ENCODE measurements at regions not wholly inside any gene's neighbourhood (a gene's known extent, or its start where the extent isn't known, plus 50 kb on each side); places are given as distances from the start of the nearest gene placed in this dataset.

GRCh38 chr20:10763112-10763511 lies 89.3 kb upstream of the JAG1 start:
- TF ChIP-seq, protein P1, sequence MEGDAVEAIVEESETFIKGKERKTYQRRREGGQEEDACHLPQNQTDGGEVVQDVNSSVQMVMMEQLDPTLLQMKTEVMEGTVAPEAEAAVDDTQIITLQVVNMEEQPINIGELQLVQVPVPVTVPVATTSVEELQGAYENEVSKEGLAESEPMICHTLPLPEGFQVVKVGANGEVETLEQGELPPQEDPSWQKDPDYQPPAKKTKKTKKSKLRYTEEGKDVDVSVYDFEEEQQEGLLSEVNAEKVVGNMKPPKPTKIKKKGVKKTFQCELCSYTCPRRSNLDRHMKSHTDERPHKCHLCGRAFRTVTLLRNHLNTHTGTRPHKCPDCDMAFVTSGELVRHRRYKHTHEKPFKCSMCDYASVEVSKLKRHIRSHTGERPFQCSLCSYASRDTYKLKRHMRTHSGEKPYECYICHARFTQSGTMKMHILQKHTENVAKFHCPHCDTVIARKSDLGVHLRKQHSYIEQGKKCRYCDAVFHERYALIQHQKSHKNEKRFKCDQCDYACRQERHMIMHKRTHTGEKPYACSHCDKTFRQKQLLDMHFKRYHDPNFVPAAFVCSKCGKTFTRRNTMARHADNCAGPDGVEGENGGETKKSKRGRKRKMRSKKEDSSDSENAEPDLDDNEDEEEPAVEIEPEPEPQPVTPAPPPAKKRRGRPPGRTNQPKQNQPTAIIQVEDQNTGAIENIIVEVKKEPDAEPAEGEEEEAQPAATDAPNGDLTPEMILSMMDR (IDR thresholded peaks at IDR 0.05) = no peak
- no peak for TF ChIP-seq POLR2A (IDR thresholded peaks at IDR 0.05)

Measured in uterus (tissue), 2 donors.